ENCODE measurements at regions not wholly inside any gene's neighbourhood (a gene's known extent, or its start where the extent isn't known, plus 50 kb on each side); places are given as distances from the start of the nearest gene placed in this dataset.

DNA sequence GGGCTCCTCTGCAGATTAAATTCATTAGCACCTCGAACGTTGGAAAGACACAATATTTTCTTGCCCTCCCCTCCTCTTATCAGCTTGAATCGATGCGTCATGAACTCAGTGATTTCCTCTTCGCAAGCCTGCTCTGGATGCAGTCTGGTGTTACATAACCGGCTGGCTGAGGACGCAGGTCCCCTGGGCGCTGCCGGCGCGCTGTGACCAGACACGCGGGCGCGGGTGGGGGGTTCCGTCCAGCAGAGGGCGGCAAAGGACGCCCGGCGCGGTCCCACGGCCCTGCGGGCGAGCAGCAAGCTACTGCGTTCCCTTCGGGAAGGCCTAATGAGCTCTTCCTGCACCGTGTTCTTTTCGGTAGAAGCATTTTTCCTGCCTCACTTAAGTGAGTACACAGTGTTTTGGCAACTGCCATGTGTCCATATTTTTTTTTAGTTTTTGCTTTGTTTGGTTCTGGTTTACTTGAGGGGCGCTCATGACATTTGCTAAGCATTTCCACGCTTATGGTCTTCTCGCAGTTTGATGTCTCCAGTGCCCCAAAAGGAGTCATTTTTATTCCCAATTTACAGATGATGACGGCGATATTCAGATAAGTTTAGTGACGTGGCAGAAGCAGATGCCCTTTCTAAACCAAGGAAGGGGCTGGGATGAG, 112.2 kb upstream of the MBNL2 start (continued):
- TF ChIP-seq, protein P1, sequence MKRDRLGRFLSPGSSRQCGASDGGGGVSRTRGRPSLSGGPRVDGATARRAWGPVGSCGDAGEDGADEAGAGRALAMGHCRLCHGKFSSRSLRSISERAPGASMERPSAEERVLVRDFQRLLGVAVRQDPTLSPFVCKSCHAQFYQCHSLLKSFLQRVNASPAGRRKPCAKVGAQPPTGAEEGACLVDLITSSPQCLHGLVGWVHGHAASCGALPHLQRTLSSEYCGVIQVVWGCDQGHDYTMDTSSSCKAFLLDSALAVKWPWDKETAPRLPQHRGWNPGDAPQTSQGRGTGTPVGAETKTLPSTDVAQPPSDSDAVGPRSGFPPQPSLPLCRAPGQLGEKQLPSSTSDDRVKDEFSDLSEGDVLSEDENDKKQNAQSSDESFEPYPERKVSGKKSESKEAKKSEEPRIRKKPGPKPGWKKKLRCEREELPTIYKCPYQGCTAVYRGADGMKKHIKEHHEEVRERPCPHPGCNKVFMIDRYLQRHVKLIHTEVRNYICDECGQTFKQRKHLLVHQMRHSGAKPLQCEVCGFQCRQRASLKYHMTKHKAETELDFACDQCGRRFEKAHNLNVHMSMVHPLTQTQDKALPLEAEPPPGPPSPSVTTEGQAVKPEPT (CRISPR knock-in tag; IDR thresholded peaks at IDR 0.05; ENCODE audit: low read depth) = peak; percentile 54; the same call in 1 of the 2 replicates
- TF ChIP-seq PPARG (CRISPR knock-in tag; conservative IDR thresholded peaks at IDR 0.05) (0 out of 2 replicates have a peak, but pooled peaks have one; percentile 58), EP300 (IDR thresholded peaks at IDR 0.05; ENCODE audit: low read depth in 2 of 2, low read length in 2 of 2) (peak in 1 of 2 experiments; percentile 35; a peak in 1 of 4 replicates), EP300 (CRISPR knock-in tag; IDR thresholded peaks at IDR 0.05; ENCODE audit: borderline replicate concordance) (no peak), ARID4A (CRISPR knock-in tag; IDR thresholded peaks at IDR 0.05; ENCODE audit: borderline replicate concordance) (peak; percentile 47; the same call in 1 of the 2 replicates), KIAA2018 (CRISPR knock-in tag; IDR thresholded peaks at IDR 0.05; ENCODE audit: borderline replicate concordance) (no peak), ELF3 (CRISPR knock-in tag; IDR thresholded peaks at IDR 0.05) (peak; percentile 73), NPAS2 (CRISPR knock-in tag; IDR thresholded peaks at IDR 0.05; ENCODE audit: borderline replicate concordance) (no peak)
- TF ChIP-seq, protein P2, sequence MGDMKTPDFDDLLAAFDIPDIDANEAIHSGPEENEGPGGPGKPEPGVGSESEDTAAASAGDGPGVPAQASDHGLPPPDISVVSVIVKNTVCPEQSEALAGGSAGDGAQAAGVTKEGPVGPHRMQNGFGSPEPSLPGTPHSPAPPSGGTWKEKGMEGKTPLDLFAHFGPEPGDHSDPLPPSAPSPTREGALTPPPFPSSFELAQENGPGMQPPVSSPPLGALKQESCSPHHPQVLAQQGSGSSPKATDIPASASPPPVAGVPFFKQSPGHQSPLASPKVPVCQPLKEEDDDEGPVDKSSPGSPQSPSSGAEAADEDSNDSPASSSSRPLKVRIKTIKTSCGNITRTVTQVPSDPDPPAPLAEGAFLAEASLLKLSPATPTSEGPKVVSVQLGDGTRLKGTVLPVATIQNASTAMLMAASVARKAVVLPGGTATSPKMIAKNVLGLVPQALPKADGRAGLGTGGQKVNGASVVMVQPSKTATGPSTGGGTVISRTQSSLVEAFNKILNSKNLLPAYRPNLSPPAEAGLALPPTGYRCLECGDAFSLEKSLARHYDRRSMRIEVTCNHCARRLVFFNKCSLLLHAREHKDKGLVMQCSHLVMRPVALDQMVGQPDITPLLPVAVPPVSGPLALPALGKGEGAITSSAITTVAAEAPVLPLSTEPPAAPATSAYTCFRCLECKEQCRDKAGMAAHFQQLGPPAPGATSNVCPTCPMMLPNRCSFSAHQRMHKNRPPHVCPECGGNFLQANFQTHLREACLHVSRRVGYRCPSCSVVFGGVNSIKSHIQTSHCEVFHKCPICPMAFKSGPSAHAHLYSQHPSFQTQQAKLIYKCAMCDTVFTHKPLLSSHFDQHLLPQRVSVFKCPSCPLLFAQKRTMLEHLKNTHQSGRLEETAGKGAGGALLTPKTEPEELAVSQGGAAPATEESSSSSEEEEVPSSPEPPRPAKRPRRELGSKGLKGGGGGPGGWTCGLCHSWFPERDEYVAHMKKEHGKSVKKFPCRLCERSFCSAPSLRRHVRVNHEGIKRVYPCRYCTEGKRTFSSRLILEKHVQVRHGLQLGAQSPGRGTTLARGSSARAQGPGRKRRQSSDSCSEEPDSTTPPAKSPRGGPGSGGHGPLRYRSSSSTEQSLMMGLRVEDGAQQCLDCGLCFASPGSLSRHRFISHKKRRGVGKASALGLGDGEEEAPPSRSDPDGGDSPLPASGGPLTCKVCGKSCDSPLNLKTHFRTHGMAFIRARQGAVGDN (CRISPR knock-in tag; IDR thresholded peaks at IDR 0.05) = peak; percentile 91
